ENCODE measurements at regions not wholly inside any gene's neighbourhood (a gene's known extent, or its start where the extent isn't known, plus 50 kb on each side); places are given as distances from the start of the nearest gene placed in this dataset.
"Not testable (repeated sequence)": the region's sequence is repeated elsewhere in the genome, so short reads cannot be mapped to it uniquely, and the experiment has no call there.

DNA sequence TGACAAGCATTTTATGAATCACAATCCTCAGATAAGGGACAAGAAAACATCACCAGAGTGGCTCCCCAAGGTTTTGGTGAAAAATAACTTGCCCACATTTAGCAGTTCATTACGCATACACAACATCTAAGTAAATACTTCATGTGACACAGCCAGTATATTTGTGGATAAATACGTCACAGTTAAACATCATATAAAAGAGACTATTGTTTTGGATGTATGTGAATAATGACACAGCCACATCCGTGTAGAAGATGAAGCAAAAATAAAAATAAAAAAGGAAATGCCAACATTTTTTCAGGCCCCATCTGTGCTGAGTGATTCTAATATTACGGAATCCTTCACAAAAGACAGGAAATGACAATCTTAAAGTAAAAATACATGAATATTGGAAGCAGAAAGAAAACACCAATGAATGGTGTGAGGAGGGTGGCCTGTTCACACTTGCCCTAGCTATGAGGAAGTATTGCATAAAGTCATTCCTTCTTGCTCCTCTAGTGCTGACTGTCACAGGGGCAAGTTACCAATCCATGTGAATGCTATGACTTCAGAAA is 457.1 kb downstream of the KLF12 start:
- no peak for DNase-seq (ENCODE audit: low read depth in 3 of 3)

DNA sequence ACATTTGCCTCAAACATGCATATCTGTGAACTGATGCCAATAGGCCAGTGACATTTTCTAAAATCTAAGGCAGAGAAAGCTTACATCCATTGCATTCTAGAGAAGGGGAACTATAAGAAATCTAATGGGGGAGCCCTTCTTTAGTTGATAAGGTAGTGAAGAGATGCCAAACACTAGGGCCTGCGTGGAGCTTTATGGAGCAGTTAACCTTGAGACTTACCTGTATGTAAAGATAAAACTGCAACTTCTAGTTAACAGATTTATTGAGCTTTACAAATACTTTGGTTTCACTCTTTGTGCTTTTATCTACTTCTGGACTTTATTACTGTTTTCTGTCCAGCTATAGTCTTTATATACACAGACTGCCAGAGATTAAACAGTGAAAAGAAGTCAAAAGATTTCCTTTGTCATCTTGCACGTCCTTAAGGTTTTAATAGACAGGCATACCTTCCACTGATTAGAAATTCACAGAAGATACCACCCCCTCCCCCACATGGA is 457.6 kb downstream of the KLF12 start:
- DNase-seq (ENCODE audit: low read depth in 3 of 3): no peak

DNA sequence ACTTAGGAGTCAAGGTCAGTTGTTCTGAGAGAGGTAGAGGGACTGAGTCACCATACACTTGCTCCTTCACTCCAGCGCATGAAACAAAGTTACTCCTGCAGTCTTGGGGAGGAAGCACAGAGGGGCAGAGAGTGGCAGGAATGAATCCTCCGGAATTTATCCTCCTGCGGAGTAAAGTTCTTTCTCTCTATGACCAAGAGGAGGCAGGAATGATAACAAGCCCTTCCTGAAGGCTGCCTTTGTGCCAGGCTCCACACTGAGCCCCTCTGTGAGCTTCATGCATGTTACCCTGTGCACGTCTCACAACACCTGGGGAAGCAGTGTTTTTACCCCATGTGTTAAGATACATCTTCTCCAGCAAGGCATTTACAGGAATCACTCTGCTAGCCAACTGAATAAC is 458.4 kb downstream of the KLF12 start:
- DNase-seq (ENCODE audit: low read depth in 3 of 3): no peak

DNA sequence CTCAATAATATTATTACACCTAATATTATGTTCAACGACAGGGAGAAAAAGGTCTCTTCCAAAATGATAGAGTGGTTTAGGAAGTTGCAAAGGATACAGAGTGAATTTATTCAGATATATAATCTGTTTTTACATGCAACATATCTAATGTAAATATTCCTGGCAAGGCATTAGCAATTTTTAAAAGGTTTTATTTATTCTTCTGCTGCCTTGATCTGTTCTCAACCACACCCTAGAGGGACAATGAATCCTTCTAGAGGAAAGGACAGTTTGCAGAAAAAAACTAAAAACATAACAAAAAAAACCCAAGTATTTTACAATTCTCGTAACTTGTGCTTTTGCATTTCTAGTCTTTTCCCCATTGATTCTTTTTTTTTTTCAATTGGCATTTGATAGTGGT is 459.6 kb downstream of the KLF12 start:
- no peak for DNase-seq (ENCODE audit: low read depth in 3 of 3)

DNA sequence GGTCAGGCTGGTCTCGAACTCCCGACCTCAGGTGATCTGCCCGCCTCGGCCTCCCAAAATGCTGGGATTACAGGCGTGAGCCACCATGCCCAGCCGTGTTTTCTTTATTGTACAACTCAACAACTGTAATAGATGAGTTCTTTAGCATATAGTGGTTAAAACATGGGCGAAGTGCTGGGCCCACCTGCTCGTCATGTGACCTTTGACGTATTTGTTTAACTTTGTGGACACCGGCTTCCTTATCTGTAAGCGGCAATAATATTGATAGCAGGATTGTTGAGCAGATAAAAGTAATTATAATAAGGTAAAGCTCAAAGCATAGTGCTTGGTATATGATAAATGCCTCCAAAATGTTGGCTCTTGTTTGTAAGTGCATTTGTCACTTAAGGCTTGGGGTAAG is 460.3 kb downstream of the KLF12 start:
- no peak for DNase-seq (ENCODE audit: low read depth in 3 of 3)

DNA sequence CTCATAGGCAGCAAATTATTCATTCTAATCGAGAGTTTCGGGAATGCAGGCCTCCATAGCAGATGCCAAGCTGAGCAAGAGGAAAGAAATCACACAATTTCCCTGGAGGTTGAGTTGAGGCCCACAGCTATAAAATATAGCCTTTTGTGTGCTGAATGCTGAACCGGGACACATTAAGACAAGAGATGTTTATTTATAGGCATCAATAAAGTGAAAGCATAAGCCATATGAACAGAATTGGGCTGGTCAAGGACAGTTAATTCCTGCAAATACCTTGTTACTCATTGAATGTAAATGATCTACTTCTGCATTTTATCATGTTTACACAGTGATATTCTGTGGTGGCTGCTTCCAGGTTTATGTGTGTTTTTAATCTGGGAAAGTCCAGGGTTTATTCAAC is 461.7 kb downstream of the KLF12 start:
- DNase-seq (ENCODE audit: low read depth in 3 of 3): no peak

DNA sequence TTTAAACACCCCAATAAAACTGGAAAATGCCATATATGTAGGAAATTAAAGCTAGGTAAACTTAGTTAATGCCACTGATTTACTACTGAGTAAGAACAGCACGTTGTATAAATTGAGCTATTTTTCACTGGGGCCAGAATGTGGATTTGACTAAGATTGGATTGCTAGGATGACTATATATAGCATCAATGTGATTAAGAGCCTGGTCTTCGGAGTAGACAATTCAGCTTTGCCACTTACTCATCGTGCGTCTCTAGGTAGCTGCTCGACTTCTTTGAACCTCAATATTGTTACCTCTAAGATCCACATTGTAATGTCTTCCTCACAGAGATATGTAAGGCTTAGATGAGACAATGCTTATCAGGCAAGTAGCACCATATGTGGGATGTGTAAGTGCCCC is 462.5 kb downstream of the KLF12 start:
- no peak for DNase-seq (ENCODE audit: low read depth in 3 of 3)

DNA sequence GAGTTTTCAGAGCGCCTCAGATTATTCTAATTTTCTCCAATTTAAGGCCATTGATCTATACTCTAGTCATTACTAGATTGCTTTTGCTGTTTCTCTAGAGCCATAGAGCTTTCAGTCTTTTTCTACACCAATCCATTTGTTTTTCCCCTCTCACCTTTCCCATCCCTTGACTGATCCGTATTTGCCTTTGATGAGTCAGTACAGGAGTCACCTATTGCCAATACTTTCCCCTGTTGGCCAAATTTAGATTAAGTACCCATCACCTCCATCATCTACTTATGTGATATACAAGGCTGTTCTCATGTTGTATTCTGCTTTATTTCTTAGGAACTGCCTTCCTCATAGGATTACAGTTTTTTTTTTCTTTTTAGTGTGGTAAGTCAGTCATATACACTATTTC is 463.2 kb downstream of the KLF12 start:
- DNase-seq (ENCODE audit: low read depth in 3 of 3): no peak

DNA sequence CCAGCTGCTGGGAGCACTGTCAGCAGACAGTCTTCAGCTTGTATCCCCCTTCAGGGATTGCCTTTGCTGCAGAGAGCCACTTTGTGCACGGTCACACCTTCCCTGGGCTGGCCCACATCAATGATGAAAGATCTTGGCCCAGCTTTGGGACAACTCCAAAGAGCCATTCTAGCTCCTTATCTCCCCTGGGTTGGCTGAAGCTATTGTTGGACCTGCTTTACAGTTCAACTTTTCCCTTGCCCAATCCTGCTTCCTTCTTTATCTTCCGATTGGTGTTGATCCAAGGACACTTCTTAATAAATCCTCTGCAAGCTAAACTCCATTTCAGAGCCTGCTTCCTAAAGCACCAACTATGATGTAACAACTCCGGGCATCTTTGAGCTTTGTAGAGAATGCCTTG is 466.4 kb downstream of the KLF12 start:
- no peak for DNase-seq (ENCODE audit: low read depth in 3 of 3)

DNA sequence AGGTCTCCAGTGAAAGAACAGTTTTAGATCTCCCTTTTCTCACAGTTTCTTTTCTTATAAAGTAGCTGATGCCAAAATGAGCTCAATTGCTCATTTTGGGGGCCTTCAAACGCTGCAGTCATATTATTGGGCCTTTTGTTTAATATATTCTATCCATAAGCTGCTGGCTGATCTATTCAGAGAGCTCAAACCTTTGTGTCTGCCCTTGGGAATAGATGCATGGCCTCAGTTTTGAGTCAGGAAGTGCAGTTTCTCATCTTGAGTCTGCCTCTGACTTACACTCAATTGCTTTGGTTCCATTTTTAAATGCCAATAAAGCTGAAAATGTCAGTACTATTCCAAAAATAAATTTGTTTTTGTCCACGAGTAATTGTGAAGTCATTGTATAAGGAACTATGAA is 468.9 kb downstream of the KLF12 start:
- DNase-seq (ENCODE audit: low read depth in 3 of 3): no peak

DNA sequence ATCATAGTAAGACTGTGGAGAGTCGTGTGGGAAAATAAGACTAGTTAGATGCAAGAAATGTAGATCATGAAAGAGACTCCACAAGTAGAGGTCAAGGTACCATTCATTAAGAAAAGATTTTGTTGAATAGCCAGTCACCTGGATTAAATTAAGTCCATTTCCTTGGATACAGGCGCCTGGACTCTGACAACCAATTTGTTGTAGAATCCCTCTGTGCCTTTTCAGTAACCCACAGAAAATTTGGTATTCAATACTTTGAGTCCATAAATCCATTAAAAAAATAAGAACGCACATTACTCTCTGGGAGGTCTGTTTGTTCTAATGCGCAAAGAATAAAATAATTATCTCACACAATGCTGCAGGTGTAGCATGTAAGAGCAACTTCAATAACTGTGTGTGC is 469.4 kb downstream of the KLF12 start:
- DNase-seq (ENCODE audit: low read depth in 3 of 3): no peak

DNA sequence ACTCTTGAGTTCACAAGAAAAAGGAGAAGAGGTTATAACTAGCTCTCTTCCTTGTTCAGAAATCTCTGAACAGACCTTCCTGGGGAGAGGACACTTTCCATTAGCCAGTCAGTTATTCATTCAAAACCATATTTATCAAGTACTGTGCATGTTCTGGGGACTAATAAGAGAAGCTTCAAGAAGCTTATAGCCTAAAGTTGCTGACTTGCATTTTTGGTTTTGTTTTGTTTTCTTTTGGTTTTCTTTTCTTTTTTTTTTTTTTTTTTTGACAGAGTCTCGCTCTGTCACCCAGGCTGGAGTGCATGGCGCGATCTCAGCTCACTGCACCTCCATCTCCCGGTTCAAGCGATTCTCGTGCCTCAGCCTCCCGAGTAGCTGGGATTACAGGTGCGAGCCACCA is 471.4 kb downstream of the KLF12 start:
- DNase-seq (ENCODE audit: low read depth in 3 of 3): no peak

DNA sequence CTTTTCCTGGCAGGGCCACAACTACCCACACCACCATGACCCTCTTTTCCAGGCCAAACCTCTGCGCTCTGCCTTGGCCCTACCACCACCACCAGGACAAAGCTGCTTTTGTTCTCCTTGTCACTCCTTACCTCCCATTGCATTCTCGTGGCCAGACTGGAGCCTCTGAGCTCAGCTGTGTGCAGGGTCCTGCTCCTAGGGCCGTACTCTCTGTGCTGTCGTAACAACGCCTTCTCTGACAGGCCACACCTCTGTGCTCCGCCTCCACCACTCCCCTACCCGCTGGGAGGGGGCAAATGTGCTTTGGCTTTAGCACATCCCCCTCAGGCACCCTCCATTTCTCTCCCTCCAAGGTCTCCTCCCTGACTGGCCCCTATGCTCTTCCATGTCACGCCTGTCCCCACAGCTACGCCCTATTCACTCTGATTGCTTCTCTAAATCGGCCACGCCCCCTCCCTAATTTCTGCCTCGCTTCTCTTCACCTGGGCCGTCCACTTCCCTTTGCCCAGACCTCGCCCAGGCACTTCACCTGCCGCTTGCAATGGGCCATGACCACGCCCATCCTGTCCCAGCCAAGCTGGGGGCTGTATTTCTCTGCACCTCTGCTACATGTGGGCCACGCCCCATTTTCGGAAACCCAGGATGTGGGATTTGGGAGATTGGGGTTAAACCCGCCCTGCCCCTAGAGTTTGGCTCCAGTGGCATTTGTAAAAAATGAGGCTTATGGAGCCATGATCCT is 472.3 kb downstream of the KLF12 start:
- DNase-seq (ENCODE audit: low read depth in 3 of 3): no peak

DNA sequence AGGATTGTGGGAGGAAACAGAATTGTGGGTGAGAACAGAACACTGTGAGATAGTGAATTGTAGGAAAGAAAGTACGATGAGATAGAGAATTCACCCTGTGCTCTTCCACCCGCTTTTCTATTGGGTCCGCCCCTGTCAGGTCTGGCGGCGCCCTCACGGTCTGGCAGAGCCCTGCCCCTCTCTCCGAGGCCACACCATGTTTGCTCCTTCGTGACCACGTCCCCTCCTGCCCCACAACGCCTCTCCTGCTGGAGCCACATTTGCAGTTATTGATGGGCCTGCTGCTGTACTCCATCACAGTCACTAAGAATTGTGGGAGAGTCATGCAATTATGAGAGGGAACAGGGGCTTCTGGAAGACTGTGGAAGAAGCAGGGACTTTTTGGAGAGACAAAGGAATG is 473.1 kb downstream of the KLF12 start:
- no peak for DNase-seq (ENCODE audit: low read depth in 3 of 3)

DNA sequence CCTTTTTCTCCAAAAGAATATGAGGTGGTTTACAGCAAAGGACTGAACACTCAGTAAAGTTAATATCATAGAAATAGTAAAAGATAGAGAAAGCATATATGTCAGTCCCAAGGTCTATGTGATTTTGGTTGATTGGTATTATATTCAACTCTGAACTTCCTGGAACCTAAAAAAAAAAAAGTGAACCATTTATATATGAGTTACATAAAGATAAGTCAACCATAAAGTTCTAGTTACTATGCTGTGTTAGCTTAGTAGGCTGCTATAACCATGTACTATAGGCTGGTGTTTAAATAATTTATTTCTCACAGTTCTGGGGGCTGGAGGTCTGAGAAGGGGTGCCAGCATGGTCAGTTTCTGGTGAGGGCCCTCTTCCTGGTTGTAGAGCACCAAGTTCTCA is 475.6 kb downstream of the KLF12 start:
- DNase-seq (ENCODE audit: low read depth in 3 of 3): no peak

DNA sequence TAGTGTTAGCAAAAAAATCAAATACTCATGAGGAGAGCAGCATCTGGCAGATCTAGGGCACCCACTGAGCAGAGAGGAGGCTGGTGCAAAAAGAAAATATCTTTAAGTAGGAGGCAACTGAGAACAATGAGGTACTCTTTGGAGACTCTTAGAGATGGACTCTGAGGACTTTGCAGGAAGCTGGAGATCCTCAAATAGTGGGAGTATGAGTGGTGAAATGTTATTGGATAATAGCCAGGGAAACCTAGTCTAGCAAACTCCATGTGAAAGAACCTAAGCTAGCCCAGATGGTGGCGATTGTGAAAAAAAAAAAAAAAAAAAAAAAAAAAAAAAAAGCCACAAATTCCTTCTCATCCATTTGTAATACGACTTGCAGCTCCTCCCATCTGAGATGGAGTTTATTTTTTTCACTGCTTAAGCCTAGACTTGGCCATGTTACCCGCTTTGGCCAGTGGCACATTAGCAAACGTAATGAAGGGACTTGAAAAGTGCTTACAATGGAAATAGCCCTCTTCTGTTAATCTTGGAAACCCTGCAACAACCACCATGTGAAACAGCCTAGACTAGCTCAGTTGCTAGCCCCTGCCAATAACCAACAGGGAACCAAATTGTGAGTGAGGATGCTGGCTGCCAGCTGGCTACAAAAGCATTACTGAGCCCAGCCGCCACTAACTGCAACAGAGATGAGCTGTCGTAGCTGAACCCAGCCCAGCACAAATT is 476.2 kb downstream of the KLF12 start:
- no peak for DNase-seq (ENCODE audit: low read depth in 3 of 3)

DNA sequence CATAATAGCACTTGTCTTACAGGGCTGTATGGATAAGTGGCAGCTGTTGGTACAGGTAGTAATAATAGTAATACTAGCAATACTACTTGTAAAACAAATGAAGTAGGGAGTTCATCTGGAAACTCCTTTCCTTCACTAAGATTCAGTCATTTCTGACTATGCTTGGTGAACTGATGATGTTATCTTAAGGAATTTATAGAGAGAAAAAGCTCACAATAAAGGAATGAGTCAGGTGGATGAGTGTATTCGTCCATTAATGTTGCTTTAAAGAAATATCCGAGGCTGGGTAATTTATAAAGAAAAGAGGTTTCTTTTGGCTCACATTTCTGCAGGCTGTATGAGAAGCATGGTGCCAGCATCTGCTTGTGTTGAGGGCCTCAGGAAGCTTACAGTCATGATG is 477.3 kb downstream of the KLF12 start:
- DNase-seq (ENCODE audit: low read depth in 3 of 3): no peak

DNA sequence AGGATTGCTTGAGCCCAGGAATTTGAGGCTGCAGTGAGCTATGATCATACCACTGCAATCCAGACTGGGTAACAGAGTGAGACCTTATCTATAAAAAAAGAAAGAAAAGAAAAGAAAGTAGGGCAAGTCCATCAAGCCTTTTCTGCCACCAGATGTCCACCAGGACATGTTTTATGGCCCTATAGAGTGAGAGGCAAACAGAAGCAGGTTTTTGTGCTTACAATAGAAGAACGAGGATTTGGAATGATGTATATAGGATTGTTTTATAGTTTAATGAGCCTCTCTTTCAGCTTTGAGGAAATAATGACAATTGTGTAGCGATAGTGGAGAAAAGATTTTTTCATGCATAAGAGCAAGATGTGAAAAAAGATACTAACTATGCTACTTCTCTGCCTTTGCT is 480.5 kb downstream of the KLF12 start:
- DNase-seq (ENCODE audit: low read depth in 3 of 3): no peak

DNA sequence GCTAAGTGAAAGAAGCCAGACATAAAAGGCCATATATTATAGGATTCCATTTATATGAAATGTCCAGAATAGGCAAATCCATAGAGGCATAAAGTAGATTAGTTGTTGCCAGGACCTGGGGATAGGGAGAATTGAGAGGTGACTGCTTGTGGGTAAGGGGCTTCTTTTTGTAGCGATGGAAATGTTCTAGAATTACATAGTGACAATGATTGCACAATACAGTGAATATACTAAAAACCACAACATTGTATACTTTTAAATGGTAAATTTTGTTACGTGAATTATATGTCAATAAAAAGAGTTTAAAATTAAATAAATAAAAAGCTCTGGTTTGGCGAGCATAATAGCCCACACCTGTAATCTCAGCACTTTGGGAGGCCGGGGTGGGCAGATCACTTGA is 486.8 kb downstream of the KLF12 start:
- DNase-seq (ENCODE audit: low read depth in 3 of 3): no peak

DNA sequence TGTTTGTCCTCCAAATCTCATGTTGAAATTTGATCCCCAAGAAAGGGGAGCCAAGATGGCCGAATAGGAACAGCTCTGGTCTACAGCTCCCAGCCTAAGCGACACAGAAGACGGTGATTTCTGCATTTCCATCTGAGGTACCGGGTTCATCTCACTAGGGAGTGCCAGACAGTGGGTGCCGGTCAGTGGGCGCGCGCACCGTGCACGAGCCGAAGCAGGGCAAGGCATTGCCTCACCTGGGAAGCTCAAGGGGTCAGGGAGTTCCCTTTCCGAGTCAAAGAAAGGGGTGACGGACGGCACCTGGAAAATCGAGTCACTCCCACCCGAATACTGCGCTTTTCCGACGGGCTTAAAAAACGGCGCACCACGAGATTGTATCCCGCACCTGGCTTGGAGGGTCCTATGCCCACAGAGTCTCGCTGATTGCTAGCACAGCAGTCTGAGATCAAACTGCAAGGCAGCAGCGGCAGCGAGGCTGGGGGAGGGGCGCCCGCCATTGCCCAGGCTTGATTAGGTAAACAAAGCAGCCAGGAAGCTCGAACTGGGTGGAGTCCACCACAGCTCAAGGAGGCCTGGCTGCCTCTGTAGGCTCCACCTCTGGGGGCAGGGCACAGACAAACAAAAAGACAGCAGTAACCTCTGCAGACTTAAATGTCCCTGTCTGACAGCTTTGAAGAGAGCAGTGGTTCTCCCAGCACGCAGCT is 493.6 kb downstream of the KLF12 start:
- not testable (repeated sequence) for DNase-seq (ENCODE audit: low read depth in 3 of 3)

DNA sequence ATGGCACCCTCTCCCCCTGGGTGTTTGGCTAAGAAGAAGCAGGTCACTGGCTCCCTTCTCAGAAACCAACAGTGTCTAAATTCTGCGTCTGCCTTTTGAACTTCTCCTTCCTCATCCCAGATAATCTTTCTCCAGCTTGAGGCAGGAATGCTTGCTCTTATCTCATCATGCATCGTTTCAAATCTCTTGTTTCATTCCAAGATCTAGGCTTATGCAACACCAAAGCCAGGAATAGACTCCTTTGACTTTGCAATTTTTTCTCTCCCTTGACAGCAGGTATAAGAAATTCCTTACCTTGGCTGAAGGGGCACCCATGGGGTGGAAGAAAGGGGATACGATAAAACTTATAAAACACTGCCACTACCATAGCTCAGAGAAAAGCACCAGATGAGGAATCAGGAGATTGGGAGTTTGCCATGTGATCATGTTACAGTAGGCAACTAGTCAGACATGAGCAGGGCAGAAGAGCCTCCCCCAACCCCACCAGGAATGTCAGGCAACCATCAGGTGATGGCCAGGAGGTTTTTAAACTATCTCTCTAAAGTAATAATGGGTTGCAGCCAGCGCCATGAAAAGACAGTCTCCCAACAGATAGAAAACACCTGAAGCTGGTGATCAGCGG is 498.9 kb downstream of the KLF12 start:
- DNase-seq (ENCODE audit: low read depth in 3 of 3): no peak

DNA sequence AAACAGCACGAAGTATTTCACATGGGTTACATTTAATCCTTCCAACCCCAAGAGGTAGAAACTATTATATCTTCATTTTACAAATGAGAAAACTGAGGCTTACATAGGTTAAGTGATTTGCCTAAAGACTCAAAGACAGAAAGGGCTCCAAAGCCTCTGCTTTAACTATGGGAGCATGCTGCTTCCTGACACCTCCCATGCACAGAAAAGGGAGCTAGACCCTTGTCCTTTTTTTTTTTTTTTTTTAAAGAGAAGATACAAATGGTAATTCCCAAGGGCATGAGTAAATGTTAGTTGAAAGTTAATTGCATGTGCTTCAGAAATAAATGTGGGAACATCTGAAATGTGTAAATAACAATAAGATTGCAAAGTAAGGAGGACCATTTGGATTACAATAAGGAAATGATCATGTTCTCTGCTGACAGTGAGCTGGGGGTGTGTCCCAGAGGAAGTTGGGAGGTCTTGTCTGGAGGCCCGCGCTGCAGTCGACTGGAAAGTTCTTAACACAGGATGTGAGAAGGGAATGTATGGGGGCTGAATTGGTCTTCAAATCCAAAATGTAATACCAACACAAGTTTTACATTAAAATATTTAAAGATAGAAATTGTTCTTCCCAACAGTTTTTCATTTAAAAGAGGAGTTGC is 500.3 kb downstream of the KLF12 start:
- no peak for DNase-seq (ENCODE audit: low read depth in 3 of 3)

Measured in stimulated activated CD4-positive, alpha-beta T cell treated with anti-CD3 and anti-CD28 coated beads, TNF-alpha, amount 100 ng/mL, for 24 hours (primary cell).